Neural progenitor cell (in vitro differentiated cells): ENCODE measurements at regions not wholly inside any gene's neighbourhood (a gene's known extent, or its start where the extent isn't known, plus 50 kb on each side); places are given as distances from the start of the nearest gene placed in this dataset.

Experiments used
- DNase-seq: peaks from one replicate; pipeline ENCODE4 v3.0.0-alpha.2; 2016; ENCODE audit warnings: low spot score
- H2AFZ ChIP-seq: fragments of 200-600 bp; sonication (generic); replicated peaks from 2 replicates; pipeline ENCODE4 v1.6.1; 2016; ENCODE audit warnings: antibody characterized with exemption
- H3F3A ChIP-seq: fragments of 200-600 bp; sonication (generic); 2 replicates; pipeline ENCODE4 v1.6.1; 2016; ENCODE audit warnings: antibody characterized with exemption, low read depth
- H3K27ac ChIP-seq: fragments of 200-600 bp; sonication (generic); 2 replicates; pipeline ENCODE4 v1.5.1; 2016; ENCODE audit warnings: mild to moderate bottlenecking
- H3K27me3 ChIP-seq: fragments of 200-600 bp; sonication (generic); 2 replicates; pipeline ENCODE4 v1.6.1; 2016; ENCODE audit warnings: mild to moderate bottlenecking, moderate library complexity
- H3K36me3 ChIP-seq: fragments of 200-600 bp; sonication (generic); 2 replicates; pipeline ENCODE4 v1.5.1; 2016
- H3K4me1 ChIP-seq: fragments of 200-600 bp; sonication (generic); 2 replicates; pipeline ENCODE4 v1.6.1; 2016; ENCODE audit warnings: mixed run types
- H3K4me2 ChIP-seq: fragments of 200-600 bp; sonication (generic); 2 replicates; pipeline ENCODE4 v1.6.1; 2016
- H3K4me3 ChIP-seq: fragments of 200-600 bp; sonication (generic); 2 replicates; pipeline ENCODE4 v1.5.1; 2016
- H3K79me2 ChIP-seq: fragments of 200-600 bp; sonication (generic); 2 replicates; pipeline ENCODE4 v1.6.1; 2016; ENCODE audit warnings: low read depth
- H3K9ac ChIP-seq: fragments of 200-600 bp; sonication (generic); 2 replicates; pipeline ENCODE4 v1.6.1; 2016
- H3K9me3 ChIP-seq: fragments of 200-600 bp; sonication (generic); 2 replicates; pipeline ENCODE4 v1.5.1; 2016; ENCODE audit warnings: low read depth
- H4K20me1 ChIP-seq: fragments of 200-600 bp; sonication (generic); 2 replicates; pipeline ENCODE4 v1.6.1; 2016; ENCODE audit warnings: low read depth
- H3K27ac Mint-ChIP-seq: 3 replicates; pipeline ENCODE4 v1.8.0; 2021; ENCODE audit warnings: mixed read lengths
- H3K27me3 Mint-ChIP-seq: 2 replicates; pipeline ENCODE4 v1.8.0; 2022; ENCODE audit warnings: low read depth, mild to moderate bottlenecking, inconsistent platforms, moderate library complexity, mixed read lengths; ENCODE audit not compliant: insufficient read depth
- H3K36me3 Mint-ChIP-seq: 3 replicates; pipeline ENCODE4 v1.8.0; 2021; ENCODE audit warnings: mixed read lengths
- H3K4me1 Mint-ChIP-seq: 3 replicates; pipeline ENCODE4 v1.8.0; 2021; ENCODE audit warnings: mixed read lengths
- H3K4me3 Mint-ChIP-seq: 3 replicates; pipeline ENCODE4 v1.8.0; 2021; ENCODE audit warnings: mild to moderate bottlenecking, moderate library complexity, mixed read lengths
- H3K9me3 Mint-ChIP-seq: 3 replicates; pipeline ENCODE4 v1.8.0; 2020; ENCODE audit warnings: mixed read lengths
- CTCF ChIP-seq: fragments of 200-600 bp; sonication (generic); IDR thresholded peaks from 2 replicates; pipeline ENCODE4 v1.5.1; 2017; ENCODE audit warnings: antibody characterized with exemption, mild to moderate bottlenecking
- EZH2 ChIP-seq: fragments of 200-600 bp; sonication (generic); IDR thresholded peaks from 2 replicates; pipeline ENCODE4 v1.6.1; 2017; ENCODE audit warnings: antibody characterized with exemption, mild to moderate bottlenecking, moderate library complexity
- EZH2phosphoT487 ChIP-seq: fragments of 200-600 bp; sonication (generic); IDR thresholded peaks from 2 replicates; pipeline ENCODE4 v1.6.1; 2017; ENCODE audit warnings: antibody characterized with exemption

- Histone ChIP-seq H3K4me3 (no peak overlapping the region), H2AFZ (no peak overlapping the region), H3K4me1 (peaks cover 13% of the 10 kb centered on the region), H3K9me3 (peaks cover 4% of the 10 kb centered on the region), H3K27ac (no peak overlapping the region), H3K9ac (no peak overlapping the region), H3K79me2 (no peaks in the 10 kb centered on the region), H3K36me3 (no peaks in the 10 kb centered on the region), H3K27me3 (no peaks in the 10 kb centered on the region), H3K4me2 (no peak overlapping the region), H4K20me1 (no peaks in the 10 kb centered on the region), H3F3A (no peaks in the 10 kb centered on the region)
- no peak overlapping the region for H3K4me3 Mint-ChIP-seq
- no peaks in the 10 kb centered on the region for H3K36me3 Mint-ChIP-seq
- H3K27ac Mint-ChIP-seq, result no peak overlapping the region
- TF ChIP-seq CTCF (no peak), EZH2phosphoT487 (no peak), EZH2 (no peak)
- H3K9me3 Mint-ChIP-seq, result peaks cover 3% of the 10 kb centered on the region
- H3K27me3 Mint-ChIP-seq, result no peaks in the 10 kb centered on the region
- H3K4me1 Mint-ChIP-seq, result no peaks in the 10 kb centered on the region
- DNase-seq, result no peak
Observed at GRCh38 chr4:66602622-66603021, 932.3 kb upstream of the EPHA5 start.

- no peak overlapping the region for H2AFZ ChIP-seq
Observed at GRCh38 chr4:66591968-66592367, 921.7 kb upstream of the EPHA5 start.

DNA sequence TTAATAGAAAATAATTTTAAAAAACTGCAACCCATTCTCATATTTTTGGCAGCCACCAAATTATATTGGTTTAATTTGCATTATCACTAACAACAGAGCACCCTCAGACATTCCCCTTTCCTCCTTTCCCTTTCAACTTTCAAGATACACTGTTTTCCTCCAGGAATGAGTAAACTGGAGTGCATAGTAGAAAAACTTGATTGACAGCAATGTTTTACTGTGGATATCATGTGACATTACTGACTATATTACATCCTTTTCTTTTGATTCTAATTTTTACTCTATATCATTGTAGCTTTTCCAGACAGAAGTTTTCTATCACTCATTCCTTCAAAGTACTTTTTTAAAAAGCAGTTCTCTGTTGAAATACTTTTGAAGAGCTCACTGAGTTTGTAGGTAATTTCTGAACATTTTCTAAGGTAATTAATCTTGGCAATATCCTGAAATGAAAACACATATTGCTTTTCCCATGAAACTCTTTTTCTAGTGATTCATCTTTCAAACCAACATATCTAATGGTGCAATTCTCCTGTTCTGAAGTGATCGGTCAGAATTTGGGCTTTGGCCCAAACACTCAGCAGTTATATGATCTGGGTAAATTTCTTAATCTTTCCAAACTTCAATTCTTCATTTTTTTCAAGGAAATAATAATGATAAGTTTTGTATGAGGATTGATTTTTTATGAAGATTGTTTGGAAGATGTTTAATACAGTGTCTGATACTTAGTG, 920.4 kb upstream of the EPHA5 start:
- H3K36me3 Mint-ChIP-seq, result no peaks in the 10 kb centered on the region
- no peaks in the 10 kb centered on the region for H3K4me1 Mint-ChIP-seq
- H3K4me3 Mint-ChIP-seq, result no peak overlapping the region
- H3K27me3 Mint-ChIP-seq, result no peaks in the 10 kb centered on the region
- Histone ChIP-seq H3K27ac (no peak overlapping the region), H2AFZ (no peak overlapping the region), H3K4me3 (no peak overlapping the region), H3F3A (no peaks in the 10 kb centered on the region), H3K27me3 (no peaks in the 10 kb centered on the region), H3K9ac (no peak overlapping the region), H3K4me1 (peaks cover 7% of the 10 kb centered on the region), H3K4me2 (no peak overlapping the region), H3K9me3 (no peaks in the 10 kb centered on the region), H3K79me2 (no peaks in the 10 kb centered on the region), H4K20me1 (no peaks in the 10 kb centered on the region), H3K36me3 (no peaks in the 10 kb centered on the region)
- H3K9me3 Mint-ChIP-seq, result no peaks in the 10 kb centered on the region
- H3K27ac Mint-ChIP-seq, result no peak overlapping the region
- TF ChIP-seq EZH2phosphoT487 (no peak), EZH2 (no peak), CTCF (no peak)
- DNase-seq, result no peak

More at GRCh38 chr4:66591968-66592367, 921.7 kb upstream of the EPHA5 start:
- DNase-seq, result no peak
- Mint-ChIP-seq H3K4me1 (no peaks in the 10 kb centered on the region), H3K27me3 (no peaks in the 10 kb centered on the region), H3K27ac (no peak overlapping the region), H3K4me3 (no peak overlapping the region), H3K9me3 (no peaks in the 10 kb centered on the region), H3K36me3 (no peaks in the 10 kb centered on the region)
- Histone ChIP-seq H3K4me2 (no peak overlapping the region), H3K4me1 (no peaks in the 10 kb centered on the region), H4K20me1 (no peaks in the 10 kb centered on the region), H3F3A (no peaks in the 10 kb centered on the region), H3K4me3 (no peak overlapping the region), H3K36me3 (no peaks in the 10 kb centered on the region), H3K9ac (no peak overlapping the region), H3K27ac (no peak overlapping the region), H3K9me3 (no peaks in the 10 kb centered on the region), H3K27me3 (no peaks in the 10 kb centered on the region), H3K79me2 (no peaks in the 10 kb centered on the region)
- TF ChIP-seq EZH2phosphoT487, result no peak
- TF ChIP-seq EZH2, result no peak
- no peak for TF ChIP-seq CTCF
